DND-41 (cell line): ENCODE measurements at regions not wholly inside any gene's neighbourhood (a gene's known extent, or its start where the extent isn't known, plus 50 kb on each side); places are given as distances from the start of the nearest gene placed in this dataset.

Experiments used
- ATAC-seq: fragments of 200-7000 bp; cut with Tn5 transposase; 3 replicates; pipeline ENCODE4 v1.9.1; 2021; ENCODE audit warnings: low read depth; ENCODE audit not compliant: insufficient read depth
- DNase-seq: peaks from one replicate; pipeline ENCODE4 v3.0.0-alpha.2; 2020
- H2AFZ ChIP-seq: 2 replicates; pipeline ENCODE4 v1.6.0; 2012; ENCODE audit warnings: low read depth, low read length
- H3K27ac ChIP-seq: 2 replicates; pipeline ENCODE4 v1.5.1; 2012; ENCODE audit warnings: low read length, inconsistent platforms
- H3K27me3 ChIP-seq: fragments of 200-600 bp; sonication (generic); 2 replicates; pipeline ENCODE4 v1.6.0; 2012; ENCODE audit warnings: low read length, mild to moderate bottlenecking, inconsistent platforms; ENCODE audit not compliant: insufficient read depth, poor library complexity
- H3K36me3 ChIP-seq: 2 replicates; pipeline ENCODE4 v1.5.1; 2012; ENCODE audit warnings: low read length, inconsistent platforms; ENCODE audit not compliant: insufficient read depth
- H3K4me1 ChIP-seq: 2 replicates; pipeline ENCODE4 v1.5.1; 2012; ENCODE audit warnings: mild to moderate bottlenecking, low read length; ENCODE audit not compliant: insufficient read depth
- H3K4me2 ChIP-seq: 2 replicates; pipeline ENCODE4 v1.6.0; 2012; ENCODE audit warnings: mild to moderate bottlenecking, moderate library complexity, low read length, inconsistent platforms; ENCODE audit not compliant: insufficient read depth
- H3K4me3 ChIP-seq, 2 experiments: fragments of 200-600 bp in 1 of 2; shearing (Covaris generic) in 1 of 2; 2 replicates each; pipeline ENCODE4 v1.5.1; 2012 to 2016; ENCODE audit warnings: inconsistent platforms in 2 of 2, low read length in 2 of 2, mild to moderate bottlenecking in 2 of 2, low read depth in 1 of 2, moderate library complexity in 1 of 2
- H3K79me2 ChIP-seq: 2 replicates; pipeline ENCODE4 v1.6.0; 2012; ENCODE audit warnings: low read length, inconsistent platforms; ENCODE audit not compliant: insufficient read depth
- H3K9ac ChIP-seq: 2 replicates; pipeline ENCODE4 v1.6.0; 2012; ENCODE audit warnings: low read depth, mild to moderate bottlenecking, inconsistent platforms, low read length, moderate library complexity
- H3K9me3 ChIP-seq: 2 replicates; pipeline ENCODE4 v1.5.1; 2012; ENCODE audit warnings: low read length, moderate library complexity, mild to moderate bottlenecking, inconsistent platforms; ENCODE audit not compliant: insufficient read depth, severe bottlenecking
- H4K20me1 ChIP-seq: 2 replicates; pipeline ENCODE4 v1.6.0; 2012; ENCODE audit warnings: low read length; ENCODE audit not compliant: insufficient read depth
- EZH2 ChIP-seq: IDR thresholded peaks from 3 replicates; pipeline ENCODE4 v1.6.1; 2012; ENCODE audit warnings: borderline replicate concordance, low read depth, mild to moderate bottlenecking, moderate library complexity, low read length, inconsistent platforms; ENCODE audit not compliant: severe bottlenecking
- TF ChIP-seq, protein P1 (sequence below): IDR thresholded peaks from 2 replicates; pipeline ENCODE4 v1.5.1; 2012; ENCODE audit warnings: borderline replicate concordance, low read length, moderate library complexity, mild to moderate bottlenecking; ENCODE audit not compliant: poor library complexity, severe bottlenecking; ENCODE audit errors: extremely low read depth

DNA sequence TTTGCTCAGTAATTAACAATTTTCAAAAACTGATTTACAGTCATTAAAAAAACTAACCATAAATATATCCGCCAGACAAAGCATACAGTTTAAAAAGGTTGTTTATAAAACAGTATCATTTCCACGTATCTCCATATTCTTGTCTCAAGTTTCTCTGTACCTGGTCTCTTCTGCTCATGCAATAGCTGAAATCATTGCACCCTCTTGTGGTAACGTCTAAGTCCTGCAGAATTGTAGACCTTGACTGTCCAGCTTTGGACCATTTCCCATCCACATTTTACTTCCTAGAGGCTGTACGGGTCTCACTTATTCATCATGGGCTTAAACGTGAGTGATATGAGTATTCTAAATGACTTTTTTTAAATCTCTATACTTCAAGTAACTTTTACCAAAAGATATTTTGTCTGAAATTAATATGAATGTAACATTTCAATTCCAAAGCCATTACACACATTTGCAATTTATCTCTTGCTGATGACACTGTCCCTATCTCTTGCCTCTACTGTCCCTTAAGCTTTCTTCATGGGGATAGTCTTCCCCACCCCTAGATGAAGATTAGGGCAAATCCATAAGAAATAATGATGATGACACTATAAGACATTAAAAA, 118.5 kb downstream of the BTC start:
- H3K79me2 ChIP-seq: no peaks in the 10 kb centered on the region
- H3K9ac ChIP-seq: no peak overlapping the region
- no peaks in the 10 kb centered on the region for H3K4me1 ChIP-seq
- no peak overlapping the region for H3K27ac ChIP-seq
- no peak overlapping the region for H3K4me2 ChIP-seq
- H3K4me3 ChIP-seq: no peak overlapping the region
- no peaks in the 10 kb centered on the region for H4K20me1 ChIP-seq
- DNase-seq: peak; percentile 9
- ATAC-seq: peak; percentile 68; the same call in 2 of the 3 replicates
- H3K9me3 ChIP-seq: no peaks in the 10 kb centered on the region
- no peaks in the 10 kb centered on the region for H3K27me3 ChIP-seq
- H3K36me3 ChIP-seq: no peaks in the 10 kb centered on the region
- TF ChIP-seq EZH2: no peak
- TF ChIP-seq, protein P1, sequence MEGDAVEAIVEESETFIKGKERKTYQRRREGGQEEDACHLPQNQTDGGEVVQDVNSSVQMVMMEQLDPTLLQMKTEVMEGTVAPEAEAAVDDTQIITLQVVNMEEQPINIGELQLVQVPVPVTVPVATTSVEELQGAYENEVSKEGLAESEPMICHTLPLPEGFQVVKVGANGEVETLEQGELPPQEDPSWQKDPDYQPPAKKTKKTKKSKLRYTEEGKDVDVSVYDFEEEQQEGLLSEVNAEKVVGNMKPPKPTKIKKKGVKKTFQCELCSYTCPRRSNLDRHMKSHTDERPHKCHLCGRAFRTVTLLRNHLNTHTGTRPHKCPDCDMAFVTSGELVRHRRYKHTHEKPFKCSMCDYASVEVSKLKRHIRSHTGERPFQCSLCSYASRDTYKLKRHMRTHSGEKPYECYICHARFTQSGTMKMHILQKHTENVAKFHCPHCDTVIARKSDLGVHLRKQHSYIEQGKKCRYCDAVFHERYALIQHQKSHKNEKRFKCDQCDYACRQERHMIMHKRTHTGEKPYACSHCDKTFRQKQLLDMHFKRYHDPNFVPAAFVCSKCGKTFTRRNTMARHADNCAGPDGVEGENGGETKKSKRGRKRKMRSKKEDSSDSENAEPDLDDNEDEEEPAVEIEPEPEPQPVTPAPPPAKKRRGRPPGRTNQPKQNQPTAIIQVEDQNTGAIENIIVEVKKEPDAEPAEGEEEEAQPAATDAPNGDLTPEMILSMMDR: peak; percentile 77
- H2AFZ ChIP-seq: no peak overlapping the region

DNA sequence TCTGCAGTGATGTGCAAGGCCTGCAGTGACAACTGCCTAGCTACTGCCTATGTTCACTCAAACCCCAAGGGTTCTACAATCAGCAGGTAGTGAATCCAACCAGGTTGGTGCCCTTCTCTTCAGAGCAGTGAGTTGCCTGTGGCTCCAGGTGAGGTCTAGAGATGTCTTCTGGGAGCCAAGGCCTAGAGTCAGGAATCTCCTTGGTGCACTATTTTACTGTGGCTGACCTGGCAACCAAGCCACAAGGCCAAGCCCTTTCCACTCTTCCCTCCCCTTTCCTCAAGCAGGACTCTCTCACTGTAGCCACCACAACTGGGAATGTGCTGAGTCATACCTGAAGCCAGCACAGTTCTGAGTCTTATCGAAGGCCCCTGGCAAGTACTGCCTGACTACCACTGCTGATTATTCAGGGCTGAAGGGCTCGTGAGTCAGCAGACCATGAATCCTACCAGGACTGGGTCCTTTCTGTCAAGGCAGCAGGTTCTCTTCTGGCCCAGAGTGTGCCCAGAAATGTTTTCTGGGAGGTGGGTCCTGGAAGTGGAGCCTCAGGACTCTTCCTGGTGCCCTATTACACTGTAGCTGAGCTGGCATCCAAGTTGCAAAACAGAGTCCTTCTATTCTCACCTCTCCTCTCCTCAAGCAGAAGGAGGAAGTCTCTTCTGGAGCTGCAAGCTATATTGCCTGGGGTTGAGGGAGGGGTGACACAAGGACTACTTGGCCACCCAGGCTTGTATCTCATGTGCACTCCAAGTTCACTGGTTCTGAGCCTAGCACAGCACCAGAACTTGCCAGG, 111.6 kb downstream of the BTC start:
- H3K9me3 ChIP-seq: no peaks in the 10 kb centered on the region
- no peak overlapping the region for H3K9ac ChIP-seq
- no peaks in the 10 kb centered on the region for H3K27me3 ChIP-seq
- no peak for TF ChIP-seq EZH2
- TF ChIP-seq, protein P1: no peak
- H3K4me1 ChIP-seq: no peaks in the 10 kb centered on the region
- H3K36me3 ChIP-seq: no peaks in the 10 kb centered on the region
- no peak for DNase-seq
- no peaks in the 10 kb centered on the region for H4K20me1 ChIP-seq
- H3K79me2 ChIP-seq: no peaks in the 10 kb centered on the region
- H3K4me3 ChIP-seq: no peak overlapping the region
- no peak overlapping the region for H3K4me2 ChIP-seq
- no peak overlapping the region for H2AFZ ChIP-seq
- ATAC-seq: no peak
- no peak overlapping the region for H3K27ac ChIP-seq

DNA sequence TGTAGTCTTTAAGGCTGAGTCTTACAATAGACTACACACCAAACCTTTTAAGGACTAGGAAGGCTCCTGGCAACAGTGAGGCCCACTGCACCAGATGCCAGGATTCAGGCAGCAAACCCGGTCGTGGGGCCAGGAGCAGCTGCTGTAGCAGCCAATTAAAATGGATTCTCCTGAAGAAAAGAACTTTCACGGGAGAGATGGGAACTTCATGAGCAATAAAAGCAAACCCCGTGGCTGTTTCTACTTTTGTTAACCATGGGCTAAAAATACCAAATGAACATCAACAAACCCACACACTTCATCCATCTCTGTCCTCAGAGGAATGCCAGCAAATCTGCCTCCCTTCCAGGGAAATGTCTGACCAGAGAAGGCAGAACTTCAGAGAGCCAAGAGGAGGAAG, 101.4 kb downstream of the BTC start:
- no peak overlapping the region for H2AFZ ChIP-seq

More for the DNA sequence above, 101.4 kb downstream of the BTC start:
- no peak overlapping the region for H3K27ac ChIP-seq
- no peaks in the 10 kb centered on the region for H3K79me2 ChIP-seq
- H3K36me3 ChIP-seq: no peaks in the 10 kb centered on the region
- no peaks in the 10 kb centered on the region for H4K20me1 ChIP-seq
- TF ChIP-seq, protein P1: no peak
- no peak for TF ChIP-seq EZH2
- no peak overlapping the region for H3K4me2 ChIP-seq
- DNase-seq (no peak), ATAC-seq (no peak)
- no peaks in the 10 kb centered on the region for H3K9me3 ChIP-seq
- H3K27me3 ChIP-seq: no peaks in the 10 kb centered on the region
- H3K4me1 ChIP-seq: no peaks in the 10 kb centered on the region
- no peak overlapping the region for H3K4me3 ChIP-seq
- H3K9ac ChIP-seq: no peak overlapping the region
